Epithelial cell of prostate (primary cell): ENCODE measurements at regions not wholly inside any gene's neighbourhood (a gene's known extent, or its start where the extent isn't known, plus 50 kb on each side); places are given as distances from the start of the nearest gene placed in this dataset.

Experiments
- DNase-seq: peaks from one replicate; pipeline ENCODE4 v3.0.0-alpha.2; 2011; ENCODE audit warnings: low read depth, low spot score
- H3K27ac ChIP-seq: fragments of 450-650 bp; 2 replicates; pipeline ENCODE4 v1.5.1; 2017; ENCODE audit warnings: mild to moderate bottlenecking

DNA sequence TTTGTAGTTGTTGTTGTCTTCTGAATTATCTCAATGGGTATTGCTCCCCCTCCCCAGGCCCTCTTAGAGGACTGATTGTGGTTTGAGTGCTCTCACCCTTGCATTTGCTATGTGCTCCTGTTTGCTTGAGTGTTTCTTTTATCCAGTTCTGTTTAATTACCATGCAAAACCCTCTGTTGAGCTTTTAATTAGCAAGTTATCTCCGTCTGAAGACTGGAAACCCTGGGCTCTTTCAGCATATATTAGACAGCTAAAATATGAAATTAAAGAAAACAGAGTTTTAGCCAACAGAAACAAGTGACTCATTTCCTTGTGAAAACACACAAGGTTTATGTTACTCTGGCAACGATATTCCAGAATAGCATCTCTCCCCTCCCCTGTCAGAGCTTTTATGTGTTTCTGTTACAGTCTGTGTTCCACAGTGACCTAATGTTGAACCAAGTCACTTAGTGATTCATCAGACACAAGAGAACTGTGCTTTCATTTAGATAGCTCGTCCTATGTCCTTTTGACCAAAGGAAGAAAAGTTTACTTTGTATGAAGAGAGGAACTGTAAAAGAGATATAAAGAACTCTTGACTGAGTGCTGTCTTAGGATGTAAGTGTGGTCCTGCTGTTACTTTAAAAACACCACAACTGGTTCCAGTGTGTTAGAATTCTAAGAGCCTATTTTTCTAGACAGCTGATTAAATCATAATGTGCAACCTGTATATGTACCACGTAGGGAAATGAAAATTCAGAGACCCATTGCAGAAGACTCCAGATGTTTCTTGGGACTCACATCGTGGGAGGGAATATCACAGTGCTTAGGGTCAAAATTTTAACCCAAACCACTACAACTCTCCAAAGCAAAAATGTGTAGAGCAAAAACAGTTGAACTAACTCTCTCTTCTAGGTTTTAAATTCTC lies 172.8 kb upstream of the RBMS1 start:
- H3K27ac ChIP-seq, result peak overlapping the region; percentile 17
- DNase-seq, result peak; percentile 81

DNA sequence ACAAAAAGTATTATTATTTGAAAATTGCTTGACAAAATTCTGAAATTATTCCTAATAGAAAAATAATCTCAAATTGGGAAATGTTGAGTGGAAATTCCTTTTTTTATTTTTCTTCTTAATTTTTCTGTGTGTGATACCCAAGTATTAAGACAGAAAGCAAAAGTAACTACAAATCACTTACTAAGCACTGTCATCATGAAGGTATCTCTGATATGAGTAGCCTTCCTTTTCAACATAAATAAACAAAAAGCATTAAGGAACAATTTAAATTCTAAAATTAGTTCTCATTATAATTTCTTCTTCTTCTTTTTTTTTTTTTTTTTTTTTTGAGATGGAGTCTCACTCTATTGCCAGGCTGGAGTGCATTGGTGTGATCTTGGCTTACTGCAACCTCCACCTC lies 174.2 kb upstream of the RBMS1 start:
- no peak overlapping the region for H3K27ac ChIP-seq
- no peak for DNase-seq

DNA sequence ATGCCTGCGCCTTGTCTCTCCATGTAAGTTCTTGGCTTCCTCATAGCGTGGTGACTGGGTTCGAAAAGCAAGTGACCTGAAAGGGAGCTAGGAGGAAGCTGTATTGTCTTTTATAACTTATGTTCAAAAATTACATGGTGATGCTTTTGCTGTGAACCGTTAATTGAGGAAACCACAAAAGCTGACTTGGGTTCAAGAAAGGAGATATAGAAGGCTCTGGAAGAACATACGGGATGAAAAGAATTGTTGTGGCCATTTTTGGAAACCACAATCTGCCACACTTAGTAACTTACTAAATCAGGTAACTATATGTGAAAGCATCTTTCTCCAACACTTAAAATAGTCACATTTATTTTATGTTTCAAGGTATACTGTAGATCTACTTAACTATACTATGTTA lies 177.0 kb upstream of the RBMS1 start:
- no peak overlapping the region for H3K27ac ChIP-seq
- DNase-seq, result no peak

DNA sequence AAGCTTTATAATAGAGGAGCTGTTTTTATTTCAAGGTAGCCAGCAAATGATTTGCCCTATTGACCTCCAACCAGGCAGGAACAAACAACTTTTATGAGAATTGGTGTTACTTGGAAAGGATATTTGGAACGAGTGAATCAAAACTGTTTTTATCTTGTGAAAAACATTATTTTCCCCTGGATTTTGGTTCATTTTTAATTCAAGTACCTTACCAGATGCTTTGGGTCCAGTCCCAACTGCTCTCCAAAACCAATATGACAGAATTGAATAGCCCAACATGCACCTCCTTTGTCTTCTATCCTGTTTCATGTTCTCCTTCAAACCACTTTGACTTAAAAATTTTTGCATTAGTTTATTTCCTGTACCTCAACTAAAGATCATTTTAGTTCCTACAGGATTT lies 178.6 kb upstream of the RBMS1 start:
- H3K27ac ChIP-seq, result no peak overlapping the region
- DNase-seq, result no peak

DNA sequence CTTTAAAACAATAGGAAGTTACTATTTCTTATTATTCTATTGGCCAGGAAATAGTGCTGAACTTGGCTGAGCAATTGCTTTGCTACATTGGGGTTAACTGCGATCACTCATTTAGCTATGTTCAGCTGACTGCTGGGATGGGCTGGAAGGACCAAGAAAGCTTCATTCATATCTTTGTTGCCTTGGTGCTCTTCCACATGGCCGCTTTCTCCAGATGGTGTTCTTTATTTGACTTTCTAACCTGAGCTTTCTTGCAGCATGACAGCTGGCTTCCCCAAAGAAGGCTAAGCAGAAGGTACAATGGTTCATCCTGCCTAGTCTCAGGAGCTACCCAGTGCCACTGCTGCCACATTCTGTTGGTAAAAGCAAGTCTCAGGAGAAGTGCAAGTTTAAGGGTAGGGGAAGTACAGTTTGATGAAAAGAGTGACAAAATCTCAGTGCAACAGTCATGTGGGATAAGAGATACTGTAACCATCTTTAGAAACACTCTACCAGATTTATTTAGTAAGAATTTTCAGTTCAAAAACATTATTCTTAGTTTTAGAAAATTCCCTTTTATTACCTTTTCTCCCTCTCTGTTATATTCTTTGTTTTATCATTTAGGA lies 180.6 kb upstream of the RBMS1 start:
- H3K27ac ChIP-seq, result no peak overlapping the region
- no peak for DNase-seq

DNA sequence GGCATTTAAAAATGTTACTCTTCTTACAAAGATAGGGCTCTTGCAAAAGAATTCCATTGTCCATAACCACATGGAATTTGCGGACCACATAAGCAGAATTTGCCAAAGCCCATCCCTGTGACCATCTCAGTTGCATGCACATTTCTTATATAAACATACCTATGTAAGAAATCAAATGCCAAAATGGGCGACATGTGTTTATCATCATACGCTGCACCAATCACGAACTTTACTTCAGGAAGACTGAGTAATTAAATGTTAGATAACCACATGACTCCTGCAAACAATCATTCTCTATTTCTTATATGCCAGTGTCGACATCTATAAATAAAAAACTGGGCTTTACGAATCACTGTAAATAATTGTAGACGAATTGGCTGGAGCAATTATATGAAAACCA lies 186.1 kb upstream of the RBMS1 start:
- DNase-seq, result no peak

DNA sequence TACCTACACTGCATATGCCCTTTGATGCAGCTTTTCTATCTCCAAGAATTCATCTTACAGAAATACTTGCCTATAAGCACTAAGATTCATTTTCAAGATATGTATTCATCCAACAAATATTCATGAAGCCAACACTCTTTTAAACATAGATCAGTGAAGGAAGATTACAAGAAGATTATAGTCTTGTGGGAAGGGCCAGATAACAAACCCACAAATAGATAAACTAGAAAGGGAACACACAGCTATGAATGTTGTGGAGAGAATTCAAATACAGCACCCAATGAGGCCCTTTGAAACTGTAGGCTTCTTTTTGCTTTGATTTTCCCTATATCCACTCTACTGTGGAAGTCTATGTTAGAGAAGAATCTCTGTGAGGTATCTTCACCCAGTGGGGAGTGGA lies 186.7 kb upstream of the RBMS1 start:
- no peak for DNase-seq
- no peak overlapping the region for H3K27ac ChIP-seq

More for the DNA sequence above, 186.1 kb upstream of the RBMS1 start:
- no peak overlapping the region for H3K27ac ChIP-seq

DNA sequence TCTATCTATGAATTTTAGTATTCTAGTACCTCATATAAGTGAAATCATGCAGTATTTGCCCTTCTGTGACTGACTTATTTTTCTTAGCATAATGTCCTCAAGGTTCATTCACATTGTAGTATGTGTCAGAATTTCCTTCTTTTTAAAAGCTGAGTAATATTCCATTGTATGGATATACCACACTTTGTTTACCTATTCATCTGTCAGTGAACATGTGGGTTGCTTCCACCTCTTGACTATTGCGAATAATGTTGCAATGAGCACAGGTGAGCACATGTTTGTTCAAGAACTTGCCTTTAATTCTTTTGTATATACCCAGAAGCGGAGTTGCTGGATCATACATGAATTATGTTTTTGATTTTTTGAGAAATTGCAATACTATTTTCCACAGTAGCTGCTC lies 187.4 kb upstream of the RBMS1 start:
- H3K27ac ChIP-seq, result no peak overlapping the region
- no peak for DNase-seq

DNA sequence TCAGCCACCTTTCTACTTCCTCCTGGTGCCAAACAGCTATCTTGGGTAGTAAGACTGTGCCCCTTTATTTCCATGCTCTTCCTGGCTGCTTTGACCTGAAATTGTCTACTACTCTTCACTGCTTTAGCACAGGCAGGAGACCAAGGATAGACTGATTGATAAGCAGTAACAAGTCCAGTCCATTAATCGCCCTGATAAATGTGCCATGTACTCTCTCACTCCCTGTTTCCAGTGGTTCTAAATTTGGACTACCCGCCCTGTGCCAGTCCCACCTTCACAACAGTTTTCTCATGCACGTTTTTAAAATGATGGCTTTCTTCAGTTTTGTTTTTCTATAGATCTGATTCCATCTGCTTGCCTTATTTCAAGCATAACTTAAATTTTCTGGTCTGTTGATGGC lies 189.6 kb upstream of the RBMS1 start:
- no peak overlapping the region for H3K27ac ChIP-seq
- DNase-seq, result no peak

DNA sequence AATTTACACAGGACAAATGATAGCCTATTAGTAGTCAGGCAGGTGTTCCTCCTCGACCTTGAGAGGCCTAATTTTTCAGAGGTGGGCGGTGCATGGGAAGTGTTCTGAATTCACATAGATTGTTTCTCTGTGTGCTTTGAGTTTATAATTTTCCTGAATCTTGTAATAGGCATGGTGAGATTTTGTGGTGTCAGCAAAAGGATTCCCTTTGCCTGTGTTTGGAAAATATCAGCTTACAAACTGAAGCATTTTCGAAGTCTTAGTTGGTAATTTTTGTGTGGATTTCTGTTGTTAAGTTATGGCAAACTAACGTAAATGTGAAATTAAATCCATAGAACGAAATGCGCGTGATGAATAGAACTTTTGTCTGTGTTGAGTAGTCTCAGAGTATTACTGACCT lies 194.0 kb upstream of the RBMS1 start:
- H3K27ac ChIP-seq, result no peak overlapping the region
- DNase-seq, result no peak

DNA sequence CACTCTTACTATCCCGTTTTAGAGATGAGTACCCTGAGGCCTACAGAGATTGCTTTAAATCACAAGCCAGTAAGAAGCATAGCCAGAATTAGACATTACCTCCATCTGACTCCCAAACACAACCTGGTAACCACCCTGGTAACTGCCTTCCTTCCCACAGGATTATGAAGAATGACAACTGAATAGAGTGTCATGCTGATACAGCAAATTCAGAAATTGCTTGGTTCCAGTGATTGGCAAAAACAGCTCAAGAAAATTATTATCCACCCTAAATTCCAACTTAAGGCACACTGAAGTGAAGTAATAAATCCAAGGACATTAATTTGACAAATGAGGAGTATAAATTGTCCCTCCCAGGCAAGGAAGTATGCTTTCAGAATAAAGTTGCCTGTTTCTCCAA lies 195.8 kb upstream of the RBMS1 start:
- no peak overlapping the region for H3K27ac ChIP-seq
- no peak for DNase-seq

DNA sequence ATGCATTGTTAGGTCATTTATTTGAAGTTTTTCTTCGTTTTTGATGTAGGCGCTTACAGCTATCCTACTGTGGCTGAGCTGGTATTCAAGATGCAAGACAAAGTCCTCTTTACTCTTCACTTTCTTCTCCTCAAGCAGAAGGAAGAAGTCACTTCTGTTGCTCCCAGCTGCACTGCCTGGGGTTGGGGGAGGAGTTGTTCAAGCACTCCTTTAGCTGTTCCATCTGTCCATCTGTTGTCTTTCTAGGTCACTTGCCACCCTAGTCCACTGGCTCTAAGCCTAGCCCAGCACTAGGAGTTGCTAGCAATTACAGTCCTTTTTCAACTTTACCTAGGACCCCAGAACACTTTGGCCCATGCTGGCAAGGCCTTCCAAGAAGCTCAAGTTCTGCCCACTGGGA lies 200.6 kb upstream of the RBMS1 start:
- no peak for DNase-seq

DNA sequence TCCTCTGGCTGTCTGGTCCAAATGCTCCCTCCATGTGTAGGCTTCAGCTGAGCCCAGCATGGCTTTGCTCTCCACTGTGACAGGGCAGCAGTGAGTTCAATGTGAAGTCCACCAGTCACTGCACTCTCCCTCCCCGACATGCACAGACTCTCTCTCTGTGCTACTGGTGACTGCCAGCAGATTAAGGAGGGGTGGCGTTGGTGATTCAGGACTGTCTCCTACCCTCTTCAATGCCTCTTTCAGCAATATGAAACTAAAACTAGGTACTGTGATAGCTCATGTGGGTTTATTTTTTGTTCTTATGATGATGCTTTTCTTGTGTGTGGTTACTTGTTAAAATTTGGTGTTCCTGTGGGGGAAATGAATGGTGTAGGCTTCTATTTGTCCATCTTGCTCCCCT lies 201.0 kb upstream of the RBMS1 start:
- no peak overlapping the region for H3K27ac ChIP-seq
- DNase-seq, result no peak

More for the DNA sequence above, 200.6 kb upstream of the RBMS1 start:
- H3K27ac ChIP-seq, result no peak overlapping the region

DNA sequence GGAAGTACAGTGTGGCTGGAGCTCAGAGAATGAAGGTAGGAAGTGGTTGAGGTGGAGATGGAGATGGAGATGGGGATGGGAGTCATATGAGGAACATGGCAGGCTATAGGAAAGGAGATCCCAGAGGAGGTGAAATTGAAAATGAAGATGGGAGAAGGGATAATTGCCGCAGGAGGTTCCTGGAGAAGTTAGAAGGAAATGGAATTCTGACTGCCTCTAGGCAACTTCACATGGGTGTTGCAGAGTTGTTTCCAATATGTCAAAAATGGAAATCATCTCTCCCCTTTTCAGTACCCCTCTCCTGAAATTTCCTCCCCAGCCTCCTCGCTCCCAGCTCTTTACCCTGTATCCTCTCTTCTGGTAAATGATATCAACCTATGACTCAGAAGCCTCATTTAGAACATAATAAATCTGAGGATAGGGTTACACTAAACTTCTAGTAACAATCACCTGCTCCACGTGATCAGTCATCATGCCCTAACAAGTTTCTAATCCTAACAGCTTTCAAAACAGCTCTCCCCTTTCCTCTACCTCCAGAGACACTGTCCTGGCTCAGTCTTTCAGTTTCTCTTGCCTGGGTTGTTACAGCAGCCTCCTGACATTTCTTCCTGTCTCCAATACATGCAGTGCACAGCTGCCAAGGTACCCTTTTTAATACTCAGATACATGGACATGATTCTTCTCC lies 201.9 kb upstream of the RBMS1 start:
- H3K27ac ChIP-seq, result peak overlapping the region; percentile 4
- DNase-seq, result peak; percentile 60

DNA sequence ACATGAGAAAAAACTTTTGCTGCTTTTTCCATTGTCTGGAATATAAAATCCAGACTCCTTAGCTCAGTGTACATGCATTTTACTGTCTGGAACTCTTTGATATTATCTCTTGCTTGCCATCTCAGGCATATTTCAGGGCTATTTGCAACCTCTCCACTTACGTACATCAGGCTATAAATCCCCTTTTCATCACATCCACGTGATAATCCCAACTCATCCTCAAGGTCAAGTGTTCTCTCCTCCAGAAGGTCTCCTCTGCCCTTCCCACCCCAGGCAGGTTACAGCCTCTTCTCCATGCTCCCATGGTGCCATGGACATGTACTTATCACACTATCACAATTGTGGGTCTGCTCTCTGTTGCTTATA lies 202.5 kb upstream of the RBMS1 start:
- no peak for DNase-seq
- H3K27ac ChIP-seq, result peak overlapping the region; percentile 4

DNA sequence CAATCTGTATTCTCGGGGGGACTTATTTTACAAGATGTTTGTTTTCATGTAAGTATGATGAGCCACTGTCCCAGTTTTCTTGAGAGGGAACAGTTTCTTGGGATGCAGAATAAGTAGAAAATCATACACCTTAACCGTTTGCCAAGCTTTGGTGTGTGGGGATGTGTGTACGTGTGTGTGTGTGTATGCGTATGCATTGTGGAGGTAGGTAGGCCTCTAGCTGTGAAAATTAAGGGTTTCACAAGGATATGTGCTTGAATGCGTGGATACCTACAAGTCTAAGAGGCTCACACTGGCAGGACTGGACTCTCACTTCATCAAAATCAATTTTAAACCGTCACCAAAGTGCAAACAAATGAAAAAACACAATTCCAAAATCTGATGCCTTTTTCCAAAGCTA lies 204.2 kb upstream of the RBMS1 start:
- DNase-seq, result no peak
- H3K27ac ChIP-seq, result no peak overlapping the region

DNA sequence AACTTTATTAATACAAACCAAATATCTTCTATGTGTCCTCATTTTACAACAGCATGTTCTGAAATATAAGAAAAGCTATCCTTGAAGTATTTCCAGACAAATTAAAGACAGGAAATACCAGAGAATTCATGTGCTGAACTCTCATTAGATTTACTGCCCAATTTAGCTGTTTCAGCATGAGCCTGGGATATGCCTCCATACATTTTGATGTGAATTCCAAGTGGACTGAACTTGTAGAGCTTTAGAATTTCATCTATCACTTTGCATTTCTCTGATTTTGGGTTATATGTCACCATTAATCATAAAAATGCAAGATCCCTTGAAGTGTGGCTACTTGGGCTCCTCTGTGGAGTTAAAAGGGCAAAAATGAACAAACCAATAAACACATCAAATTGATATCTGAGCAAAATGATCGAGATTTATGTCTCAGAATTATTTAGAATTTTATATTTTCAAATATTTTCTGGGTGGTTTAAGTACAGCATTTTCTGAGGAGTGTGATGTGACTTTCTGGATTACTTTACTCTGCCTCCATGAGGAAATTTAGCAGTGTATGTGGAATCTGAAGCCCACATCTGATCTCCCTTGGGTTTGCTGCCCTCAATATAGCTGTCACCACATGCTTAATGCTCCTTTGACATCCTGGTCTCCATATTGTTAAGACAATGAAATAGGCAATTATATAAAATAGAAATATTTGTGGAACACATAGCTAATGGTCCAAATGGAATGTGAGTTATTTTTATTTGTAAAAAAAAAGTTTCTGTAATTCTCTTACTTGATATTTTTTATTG lies 206.6 kb upstream of the RBMS1 start:
- no peak for DNase-seq
- H3K27ac ChIP-seq, result no peak overlapping the region

DNA sequence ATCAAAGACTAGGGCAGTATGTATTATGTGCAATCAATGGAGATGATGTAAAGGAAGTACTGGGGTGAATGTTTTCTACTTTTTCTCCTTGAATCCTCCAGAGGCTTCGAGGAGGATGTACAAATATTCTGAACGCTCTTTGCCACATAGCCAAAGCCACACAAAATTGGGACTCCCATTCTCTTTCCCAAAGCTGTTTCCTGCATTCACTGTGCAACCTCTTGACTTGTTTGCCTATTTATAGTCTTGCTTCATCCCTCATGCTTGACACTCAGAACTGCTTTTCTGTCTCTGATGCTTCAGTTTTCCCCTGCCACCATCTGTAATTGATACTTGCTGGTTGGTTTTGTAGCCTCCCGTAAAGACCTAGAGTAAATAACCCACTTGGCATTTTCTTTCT lies 208.2 kb upstream of the RBMS1 start:
- H3K27ac ChIP-seq, result no peak overlapping the region
- no peak for DNase-seq

DNA sequence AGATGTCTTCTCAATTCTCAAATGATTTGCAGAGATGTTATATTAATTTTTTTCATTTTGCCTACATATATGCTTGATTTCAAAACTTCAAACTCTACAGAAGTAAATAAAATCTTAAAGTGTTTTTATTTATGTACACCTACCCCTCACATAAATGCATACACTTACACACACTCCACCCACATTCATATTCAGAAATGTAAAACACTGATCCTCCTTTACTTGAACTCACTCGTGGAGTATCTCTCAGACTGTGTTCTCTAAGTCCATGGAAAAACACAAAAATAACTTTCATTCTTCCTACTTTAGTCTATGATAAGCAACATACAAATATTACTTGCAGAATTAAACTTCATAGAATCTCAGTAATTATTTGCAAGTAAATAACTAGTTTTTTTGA lies 209.1 kb upstream of the RBMS1 start:
- no peak for DNase-seq
- H3K27ac ChIP-seq, result no peak overlapping the region
